ENCODE measurements at regions not wholly inside any gene's neighbourhood (a gene's known extent, or its start where the extent isn't known, plus 50 kb on each side); places are given as distances from the start of the nearest gene placed in this dataset.

GRCh38 chr11:24264868-24265267 is 232.0 kb upstream of the LUZP2 start:
- TF ChIP-seq CTCF (IDR thresholded peaks at IDR 0.05; ENCODE audit: insufficient read depth, low read depth, low read length) (no peak), EZH2 (IDR thresholded peaks at IDR 0.05; ENCODE audit: insufficient read depth, low read length) (no peak)
